GM21717 (cell line): ENCODE measurements at regions not wholly inside any gene's neighbourhood (a gene's known extent, or its start where the extent isn't known, plus 50 kb on each side); places are given as distances from the start of the nearest gene placed in this dataset.
"Not testable (repeated sequence)": the region's sequence is repeated elsewhere in the genome, so short reads cannot be mapped to it uniquely, and the experiment has no call there.

Experiments
- ATAC-seq: cut with Tn5 transposase; IDR thresholded peaks from one replicate; pipeline ENCODE4 v1.9.1; 2021; ENCODE audit warnings: mild to moderate bottlenecking, moderate library complexity; ENCODE audit not compliant: unreplicated experiment

- ATAC-seq: no peak
Measured at GRCh38 chr14:71616013-71616412, 316.2 kb upstream of the RGS6 start.

- ATAC-seq: no peak
Measured at GRCh38 chr14:71618047-71618446, 314.2 kb upstream of the RGS6 start.

GRCh38 chr14:71618716-71619115 lies 313.5 kb upstream of the RGS6 start:
- no peak for ATAC-seq

GRCh38 chr14:71619472-71619871 lies 312.8 kb upstream of the RGS6 start:
- no peak for ATAC-seq

- ATAC-seq: no peak
Measured at GRCh38 chr14:71620401-71620800, 311.8 kb upstream of the RGS6 start.

GRCh38 chr14:71621276-71621675 lies 311.0 kb upstream of the RGS6 start:
- no peak for ATAC-seq

GRCh38 chr14:71621980-71622605 lies 310.1 kb upstream of the RGS6 start:
- no peak for ATAC-seq

GRCh38 chr14:71623939-71624338 lies 308.3 kb upstream of the RGS6 start:
- no peak for ATAC-seq

- no peak for ATAC-seq
Measured at GRCh38 chr14:71625175-71625574, 307.1 kb upstream of the RGS6 start.

- no peak for ATAC-seq
Measured at GRCh38 chr14:71625891-71626701, 306.1 kb upstream of the RGS6 start.

GRCh38 chr14:71628433-71628832 lies 303.8 kb upstream of the RGS6 start:
- ATAC-seq: no peak

- ATAC-seq: no peak
Measured at GRCh38 chr14:71629250-71629649, 303.0 kb upstream of the RGS6 start.

GRCh38 chr14:71629765-71630492 lies 302.3 kb upstream of the RGS6 start:
- ATAC-seq: no peak

- ATAC-seq: not testable (repeated sequence)
Measured at GRCh38 chr14:71631030-71631429, 301.2 kb upstream of the RGS6 start.

GRCh38 chr14:71632440-71632946 lies 299.7 kb upstream of the RGS6 start:
- no peak for ATAC-seq

GRCh38 chr14:71636076-71636475 lies 296.2 kb upstream of the RGS6 start:
- no peak for ATAC-seq

- no peak for ATAC-seq
Measured at GRCh38 chr14:71636820-71637471, 295.3 kb upstream of the RGS6 start.

GRCh38 chr14:71638523-71639196 lies 293.6 kb upstream of the RGS6 start:
- no peak for ATAC-seq

GRCh38 chr14:71642715-71643114 lies 289.5 kb upstream of the RGS6 start:
- no peak for ATAC-seq

- ATAC-seq: no peak
Measured at GRCh38 chr14:71645656-71646055, 286.6 kb upstream of the RGS6 start.

- no peak for ATAC-seq
Measured at GRCh38 chr14:71646518-71646917, 285.7 kb upstream of the RGS6 start.
